IPS DF 4.7 (cell line): ENCODE measurements at regions not wholly inside any gene's neighbourhood (a gene's known extent, or its start where the extent isn't known, plus 50 kb on each side); places are given as distances from the start of the nearest gene placed in this dataset.

Source experiments
- DNase-seq: peaks from one replicate; pipeline ENCODE4 v3.0.0-alpha.2; 2013; ENCODE audit warnings: low spot score; ENCODE audit errors: extremely low read depth

- no peak for DNase-seq
Measured at GRCh38 chr7:16172366-16172765, 249.0 kb downstream of the CRPPA start.

- no peak for DNase-seq
Measured at GRCh38 chr7:16171928-16172327, 249.4 kb downstream of the CRPPA start.

GRCh38 chr7:16170671-16171070 is 250.7 kb downstream of the CRPPA start:
- DNase-seq, result no peak

- no peak for DNase-seq
Measured at GRCh38 chr7:16169537-16169936, 251.8 kb downstream of the CRPPA start.

- DNase-seq, result no peak
Measured at GRCh38 chr7:16167526-16167925, 253.8 kb downstream of the CRPPA start.

- no peak for DNase-seq
Measured at GRCh38 chr7:16144361-16144760, 277.0 kb downstream of the CRPPA start.

GRCh38 chr7:16137944-16138343 is 283.4 kb downstream of the CRPPA start:
- no peak for DNase-seq

GRCh38 chr7:16136896-16137295 is 284.4 kb downstream of the CRPPA start:
- DNase-seq, result no peak

- no peak for DNase-seq
Measured at GRCh38 chr7:16135658-16136057, 285.7 kb downstream of the CRPPA start.

- no peak for DNase-seq
Measured at GRCh38 chr7:16130111-16131110, 290.9 kb downstream of the CRPPA start.

GRCh38 chr7:16129431-16130110 is 291.8 kb downstream of the CRPPA start:
- no peak for DNase-seq

GRCh38 chr7:16123117-16123770 is 298.1 kb downstream of the CRPPA start:
- DNase-seq, result no peak

- DNase-seq, result no peak
Measured at GRCh38 chr7:16121876-16122390, 299.4 kb downstream of the CRPPA start.

- no peak for DNase-seq
Measured at GRCh38 chr7:16115374-16115773, 306.0 kb downstream of the CRPPA start.

GRCh38 chr7:16114633-16115032 is 306.7 kb downstream of the CRPPA start:
- no peak for DNase-seq

- no peak for DNase-seq
Measured at GRCh38 chr7:16114071-16114470, 307.3 kb downstream of the CRPPA start.

- DNase-seq, result no peak
Measured at GRCh38 chr7:16113058-16113457, 308.3 kb downstream of the CRPPA start.

- no peak for DNase-seq
Measured at GRCh38 chr7:16106869-16107268, 314.5 kb downstream of the CRPPA start.

- no peak for DNase-seq
Measured at GRCh38 chr7:16106300-16106699, 315.0 kb downstream of the CRPPA start.

- no peak for DNase-seq
Measured at GRCh38 chr7:16099302-16099849, 322.0 kb downstream of the CRPPA start.

GRCh38 chr7:16098585-16099179 is 322.7 kb downstream of the CRPPA start:
- no peak for DNase-seq
